ENCODE measurements at regions not wholly inside any gene's neighbourhood (a gene's known extent, or its start where the extent isn't known, plus 50 kb on each side); places are given as distances from the start of the nearest gene placed in this dataset.

DNA sequence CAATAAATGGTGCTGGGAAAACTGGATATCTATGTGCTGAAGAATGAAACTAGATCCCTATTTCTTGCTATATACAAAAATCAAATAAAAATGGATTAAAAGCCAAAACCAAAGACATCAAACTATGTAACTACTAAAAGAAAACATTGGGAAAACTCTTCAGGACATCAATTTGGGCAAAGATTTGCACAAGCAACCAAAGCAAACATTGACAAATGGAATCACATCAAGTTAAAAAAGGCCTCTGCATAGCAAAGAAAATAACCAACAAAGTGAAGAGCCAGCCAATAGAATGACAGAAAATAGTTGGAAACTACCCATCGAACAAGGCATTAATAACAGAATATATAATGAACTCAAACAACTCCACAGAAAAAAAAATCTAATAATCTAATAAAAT is 1495.3 kb downstream of the SI start:
- TF ChIP-seq RARB (CRISPR knock-in tag; IDR thresholded peaks at IDR 0.05) (no peak), ZFP30 (CRISPR knock-in tag; IDR thresholded peaks at IDR 0.05) (no peak), ZNF565 (CRISPR knock-in tag; conservative IDR thresholded peaks at IDR 0.05; ENCODE audit: low read depth) (no peak), CSDC2 (CRISPR knock-in tag; IDR thresholded peaks at IDR 0.05) (no peak), TCF4 (CRISPR knock-in tag; IDR thresholded peaks at IDR 0.05; ENCODE audit: borderline replicate concordance) (no peak), ZC3H10 (CRISPR knock-in tag; IDR thresholded peaks at IDR 0.05) (no peak), TOX (CRISPR knock-in tag; IDR thresholded peaks at IDR 0.05; ENCODE audit: borderline replicate concordance) (no peak)
- TF ChIP-seq, protein P1, sequence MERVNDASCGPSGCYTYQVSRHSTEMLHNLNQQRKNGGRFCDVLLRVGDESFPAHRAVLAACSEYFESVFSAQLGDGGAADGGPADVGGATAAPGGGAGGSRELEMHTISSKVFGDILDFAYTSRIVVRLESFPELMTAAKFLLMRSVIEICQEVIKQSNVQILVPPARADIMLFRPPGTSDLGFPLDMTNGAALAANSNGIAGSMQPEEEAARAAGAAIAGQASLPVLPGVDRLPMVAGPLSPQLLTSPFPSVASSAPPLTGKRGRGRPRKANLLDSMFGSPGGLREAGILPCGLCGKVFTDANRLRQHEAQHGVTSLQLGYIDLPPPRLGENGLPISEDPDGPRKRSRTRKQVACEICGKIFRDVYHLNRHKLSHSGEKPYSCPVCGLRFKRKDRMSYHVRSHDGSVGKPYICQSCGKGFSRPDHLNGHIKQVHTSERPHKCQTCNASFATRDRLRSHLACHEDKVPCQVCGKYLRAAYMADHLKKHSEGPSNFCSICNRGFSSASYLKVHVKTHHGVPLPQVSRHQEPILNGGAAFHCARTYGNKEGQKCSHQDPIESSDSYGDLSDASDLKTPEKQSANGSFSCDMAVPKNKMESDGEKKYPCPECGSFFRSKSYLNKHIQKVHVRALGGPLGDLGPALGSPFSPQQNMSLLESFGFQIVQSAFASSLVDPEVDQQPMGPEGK (CRISPR knock-in tag; IDR thresholded peaks at IDR 0.05; ENCODE audit: borderline replicate concordance): no peak
- TF ChIP-seq, protein P2, sequence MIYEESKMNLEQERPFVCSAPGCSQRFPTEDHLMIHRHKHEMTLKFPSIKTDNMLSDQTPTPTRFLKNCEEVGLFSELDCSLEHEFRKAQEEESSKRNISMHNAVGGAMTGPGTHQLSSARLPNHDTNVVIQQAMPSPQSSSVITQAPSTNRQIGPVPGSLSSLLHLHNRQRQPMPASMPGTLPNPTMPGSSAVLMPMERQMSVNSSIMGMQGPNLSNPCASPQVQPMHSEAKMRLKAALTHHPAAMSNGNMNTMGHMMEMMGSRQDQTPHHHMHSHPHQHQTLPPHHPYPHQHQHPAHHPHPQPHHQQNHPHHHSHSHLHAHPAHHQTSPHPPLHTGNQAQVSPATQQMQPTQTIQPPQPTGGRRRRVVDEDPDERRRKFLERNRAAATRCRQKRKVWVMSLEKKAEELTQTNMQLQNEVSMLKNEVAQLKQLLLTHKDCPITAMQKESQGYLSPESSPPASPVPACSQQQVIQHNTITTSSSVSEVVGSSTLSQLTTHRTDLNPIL (CRISPR knock-in tag; IDR thresholded peaks at IDR 0.05; ENCODE audit: low read depth): no peak
- TF ChIP-seq, protein P3, sequence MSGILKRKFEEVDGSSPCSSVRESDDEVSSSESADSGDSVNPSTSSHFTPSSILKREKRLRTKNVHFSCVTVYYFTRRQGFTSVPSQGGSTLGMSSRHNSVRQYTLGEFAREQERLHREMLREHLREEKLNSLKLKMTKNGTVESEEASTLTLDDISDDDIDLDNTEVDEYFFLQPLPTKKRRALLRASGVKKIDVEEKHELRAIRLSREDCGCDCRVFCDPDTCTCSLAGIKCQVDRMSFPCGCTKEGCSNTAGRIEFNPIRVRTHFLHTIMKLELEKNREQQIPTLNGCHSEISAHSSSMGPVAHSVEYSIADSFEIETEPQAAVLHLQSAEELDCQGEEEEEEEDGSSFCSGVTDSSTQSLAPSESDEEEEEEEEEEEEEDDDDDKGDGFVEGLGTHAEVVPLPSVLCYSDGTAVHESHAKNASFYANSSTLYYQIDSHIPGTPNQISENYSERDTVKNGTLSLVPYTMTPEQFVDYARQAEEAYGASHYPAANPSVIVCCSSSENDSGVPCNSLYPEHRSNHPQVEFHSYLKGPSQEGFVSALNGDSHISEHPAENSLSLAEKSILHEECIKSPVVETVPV (CRISPR knock-in tag; IDR thresholded peaks at IDR 0.05): no peak
